K562 (cell line): ENCODE measurements at regions not wholly inside any gene's neighbourhood (a gene's known extent, or its start where the extent isn't known, plus 50 kb on each side); places are given as distances from the start of the nearest gene placed in this dataset.

Experiments used
- ATAC-seq: fragments of 200-7000 bp; cut with Tn5 transposase; 3 replicates; pipeline ENCODE4 v1.9.1; 2020; ENCODE audit warnings: moderate library complexity
- BruUV-seq: library from RNA; stranded (reverse); fragments of 400-500 nt; replicated peaks from 2 replicates; lab custom pipeline; 2021; lab: Mats Ljungman, UMichigan
- CTCF ChIA-PET: fragments of 300-600 bp; formaldehyde crosslinking; extraction: SDS; loops from one replicate; lab custom pipeline; 2021; ENCODE audit warnings: low intra/inter-chr PET ratio; lab: Yijun Ruan, JAX
- POLR2A ChIA-PET: fragments of 300-600, 350-650 bp; sonication (Branson Sonifier 250); formaldehyde crosslinking; extraction: SDS; loops from one replicate; lab custom pipeline; 2021; ENCODE audit warnings: antibody characterized with exemption, inconsistent platforms; lab: Yijun Ruan, JAX
- DNase-seq, 4 experiments: peaks; one replicate each; pipeline versions ENCODE4 v3.0.0 to v3.0.0-alpha.2; 2011 to 2018; ENCODE audit warnings: low spot score in 3 of 4, mixed read lengths in 3 of 4; ENCODE audit errors: extremely low read depth in 1 of 4
- FAIRE-seq: peaks from 2 replicates; lab custom pipeline; 2011; peaks lifted over from hg19 to GRCh38; lab: Jason Lieb, UNC
- H2AFZ ChIP-seq: 2 replicates; pipeline ENCODE4 v1.6.0; 2011; ENCODE audit warnings: low read depth, low read length, control low read depth, inconsistent platforms
- H3K27ac ChIP-seq: fragments of 200-600 bp; 3 replicates; pipeline ENCODE4 v1.8.0; 2011; ENCODE audit warnings: low read depth, mild to moderate bottlenecking, control low read depth, inconsistent platforms, low read length, moderate library complexity, mixed read lengths; ENCODE audit errors: extremely low read depth
- H3K27me3 ChIP-seq, 2 experiments: fragments of 300-600 bp in 1 of 2; 2 replicates in 1 of 2; 3 replicates in 1 of 2; pipeline versions ENCODE4 v1.6.0 to v1.8.0; 2011; ENCODE audit warnings: inconsistent platforms in 2 of 2, low read length in 2 of 2, mild to moderate bottlenecking in 1 of 2, mixed read lengths in 1 of 2, moderate library complexity in 1 of 2; ENCODE audit not compliant: control insufficient read depth in 2 of 2, insufficient read depth in 2 of 2
- H3K36me3 ChIP-seq: fragments of 300-600 bp; 3 replicates; pipeline ENCODE4 v1.8.0; 2011; ENCODE audit warnings: mild to moderate bottlenecking, low read length, inconsistent platforms; ENCODE audit not compliant: control insufficient read depth, insufficient read depth
- H3K4me1 ChIP-seq, 2 experiments: fragments of 200-600 bp in 1 of 2; replicated peaks in 1 of 2; 2 replicates in 1 of 2; 3 replicates in 1 of 2; pipeline versions ENCODE4 v1.5.1 to v1.8.0; 2011; ENCODE audit warnings: inconsistent platforms in 2 of 2, low read length in 2 of 2, mild to moderate bottlenecking in 1 of 2, mixed read lengths in 1 of 2, moderate library complexity in 1 of 2; ENCODE audit not compliant: control insufficient read depth in 2 of 2, insufficient read depth in 2 of 2
- H3K4me2 ChIP-seq: 2 replicates; pipeline ENCODE4 v1.6.1; 2011; ENCODE audit warnings: low read length, control low read depth, inconsistent platforms, mixed read lengths; ENCODE audit not compliant: insufficient read depth
- H3K4me3 ChIP-seq: fragments of 200-600 bp; sonication (generic), shearing (Covaris generic); 2 replicates; pipeline ENCODE4 v1.5.1; 2016; ENCODE audit warnings: control low read depth, inconsistent platforms
- H3K79me2 ChIP-seq: fragments of 200-600 bp; 3 replicates; pipeline ENCODE4 v1.8.0; 2011; ENCODE audit warnings: low read length, inconsistent platforms; ENCODE audit not compliant: control insufficient read depth, insufficient read depth
- H3K9ac ChIP-seq, 2 experiments: 2 replicates each; pipeline versions ENCODE4 v1.6.0 to v1.6.1; 2011; ENCODE audit warnings: low read depth in 2 of 2, low read length in 2 of 2, control low read depth in 1 of 2, inconsistent platforms in 1 of 2, mild to moderate bottlenecking in 1 of 2, mixed read lengths in 1 of 2; ENCODE audit not compliant: insufficient read depth in 1 of 2
- H3K9me1 ChIP-seq: one replicate; pipeline ENCODE4 v1.6.0; 2011; ENCODE audit warnings: inconsistent platforms, mild to moderate bottlenecking, low read length, moderate library complexity; ENCODE audit not compliant: control insufficient read depth, insufficient read depth
- H3K9me3 ChIP-seq: replicated peaks from 2 replicates; pipeline ENCODE4 v1.5.1; 2011; ENCODE audit warnings: low read depth, low read length, inconsistent platforms; ENCODE audit not compliant: control insufficient read depth, insufficient read depth
- H4K20me1 ChIP-seq: replicated peaks from 2 replicates; pipeline ENCODE4 v1.6.1; 2011; ENCODE audit warnings: low read length, inconsistent platforms, mixed read lengths; ENCODE audit not compliant: control insufficient read depth, insufficient read depth
- KDM2B ChIP-seq: fragments of 250-450 bp; sonication (Bioruptor Pico); IDR thresholded peaks from 2 replicates; pipeline ENCODE4 v1.8.0; 2021; ENCODE audit warnings: mild to moderate bottlenecking, moderate library complexity
- KLF13 ChIP-seq: fragments of 450-650 bp; IDR thresholded peaks from 2 replicates; pipeline ENCODE4 v1.6.1; 2016; ENCODE audit warnings: missing genetic modification characterization, low read depth, mild to moderate bottlenecking, missing compliant biosample characterization, moderate library complexity, borderline replicate concordance
- MCM2 ChIP-seq: fragments of 450-650 bp; IDR thresholded peaks from 2 replicates; pipeline ENCODE4 v1.6.1; 2017; ENCODE audit warnings: low read depth, mild to moderate bottlenecking
- MGA ChIP-seq: fragments of 450-650 bp; IDR thresholded peaks from 2 replicates; pipeline ENCODE4 v1.6.1; 2016; ENCODE audit warnings: mild to moderate bottlenecking, moderate library complexity
- NFIX ChIP-seq: fragments of 250-450 bp; sonication (Bioruptor Pico); IDR thresholded peaks from 2 replicates; pipeline ENCODE4 v1.4.0; 2020; ENCODE audit warnings: low read depth, mild to moderate bottlenecking, moderate library complexity
- POLR2H ChIP-seq: IDR thresholded peaks from 2 replicates; pipeline ENCODE4 v1.6.1; 2016; ENCODE audit warnings: missing genetic modification characterization, low read depth, mild to moderate bottlenecking, control low read depth, missing compliant biosample characterization, moderate library complexity
- RBM14 ChIP-seq: fragments of 200-400 bp; formaldehyde crosslinking; IDR thresholded peaks from 2 replicates; pipeline ENCODE4 v1.6.1; 2018; ENCODE audit warnings: low read depth, mild to moderate bottlenecking, low read length, moderate library complexity, borderline replicate concordance; ENCODE audit not compliant: insufficient read depth
- SRSF3 ChIP-seq: fragments of 200-400 bp; formaldehyde crosslinking; IDR thresholded peaks from 2 replicates; pipeline ENCODE4 v1.6.1; 2016; ENCODE audit warnings: mild to moderate bottlenecking, low read length, moderate library complexity; ENCODE audit not compliant: insufficient read depth
- ZNF165 ChIP-seq: fragments of 250-450 bp; sonication (Bioruptor Pico); IDR thresholded peaks from 2 replicates; pipeline ENCODE4 v1.4.0; 2020; ENCODE audit warnings: borderline replicate concordance
- ZNF778 ChIP-seq: fragments of 450-650 bp; formaldehyde crosslinking; IDR thresholded peaks from 2 replicates; pipeline ENCODE4 v1.4.0; 2020; ENCODE audit warnings: mild to moderate bottlenecking, moderate library complexity
- WGBS: fragments of 100-300 bp; shearing (Covaris generic); methylation state at CpG from one replicate; pipeline ENCODE4 v1.1.6; 2016; ENCODE audit warnings: low coverage, mixed read lengths; ENCODE audit not compliant: insufficient coverage; ENCODE audit errors: missing lambda C conversion rate; 5-methylcytosine and 5-hydroxymethylcytosine counted together
- in situ Hi-C: fragments of 300-500 bp; cut with MboI; formaldehyde crosslinking; loops from 4 replicates; pipeline ENCODE4 v1.15.0; 2018; ENCODE audit warnings: inconsistent platforms, mixed read lengths
- intact Hi-C: fragments of 100-400 bp; cut with micrococcal nuclease; formaldehyde crosslinking; loops from 2 replicates; pipeline ENCODE4 v1.14.2; 2022

GRCh38 chr10:91140995-91141549, 79.4 kb upstream of the PCGF5 start (continued):
- no peak for TF ChIP-seq RBM14

DNA sequence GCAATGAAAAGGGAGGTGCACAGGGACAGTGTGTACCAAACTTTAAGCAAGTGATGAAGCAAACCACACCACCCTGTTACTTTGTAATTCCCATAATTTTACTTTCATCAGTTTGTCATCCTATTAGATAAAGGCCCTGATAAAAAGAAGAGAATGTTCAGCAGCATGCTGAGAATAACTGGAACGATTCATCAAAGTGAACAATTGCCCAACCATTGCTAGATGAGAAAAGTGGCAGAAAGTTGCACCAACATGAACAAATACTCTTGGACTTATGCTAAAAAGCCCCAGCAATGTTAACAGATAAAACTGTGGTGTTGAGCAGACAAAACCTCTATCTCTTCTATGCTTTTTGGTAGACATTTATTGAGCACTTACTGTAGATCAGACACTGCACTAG, 75.5 kb upstream of the PCGF5 start:
- in situ Hi-C loops = no loop called here
- TF ChIP-seq KLF13 (tag) (no peak), ZNF778 (CRISPR knock-in tag) (no peak), NFIX (CRISPR knock-in tag) (no peak), SRSF3 (no peak), KDM2B (no peak), MCM2 (no peak), ZNF165 (CRISPR knock-in tag) (no peak), MGA (no peak), POLR2H (no peak)

More for the DNA sequence above, 75.5 kb upstream of the PCGF5 start:
- Histone ChIP-seq H3K9me1 (no peaks in the 10 kb centered on the region), H3K9me3 (no peaks in the 10 kb centered on the region), H3K4me1 (no peaks in the 10 kb centered on the region), H3K9ac (no peak overlapping the region), H3K79me2 (no peaks in the 10 kb centered on the region), H3K27ac (no peak overlapping the region), H2AFZ (no peak overlapping the region), H3K4me2 (no peak overlapping the region), H4K20me1 (no peaks in the 10 kb centered on the region), H3K4me3 (no peak overlapping the region), H3K27me3 (no peaks in the 10 kb centered on the region), H3K36me3 (no peaks in the 10 kb centered on the region)
- WGBS = 0% methylated on average over 1 of the region's 1 CpG
- ChIA-PET CTCF (no interaction called here), POLR2A (no interaction called here)
- ATAC-seq (no peak), DNase-seq (no peak), FAIRE-seq (no peak)
- BruUV-seq = no TSS peak
- intact Hi-C loops = no loop called here
